ENCODE measurements at regions not wholly inside any gene's neighbourhood (a gene's known extent, or its start where the extent isn't known, plus 50 kb on each side); places are given as distances from the start of the nearest gene placed in this dataset.

GRCh38 chr6:140499607-140500006 lies 1125.2 kb upstream of the CITED2 start:
- no peak for TF ChIP-seq POLR2A (IDR thresholded peaks at IDR 0.05)
- no peak for TF ChIP-seq CTCF (IDR thresholded peaks at IDR 0.05)
